Ishikawa (cell line): ENCODE measurements at regions not wholly inside any gene's neighbourhood (a gene's known extent, or its start where the extent isn't known, plus 50 kb on each side); places are given as distances from the start of the nearest gene placed in this dataset.

ENCODE experiments used
- CEBPB ChIP-seq: IDR thresholded peaks from 2 replicates; pipeline ENCODE4 v1.6.1; 2012
- CREB1 ChIP-seq: IDR thresholded peaks from 2 replicates; pipeline ENCODE4 v1.6.1; 2012; ENCODE audit warnings: low read depth
- EGR1 ChIP-seq: IDR thresholded peaks from 2 replicates; pipeline ENCODE4 v1.6.1; 2012
- EP300 ChIP-seq: IDR thresholded peaks from 2 replicates; pipeline ENCODE4 v1.6.1; 2012; ENCODE audit warnings: borderline replicate concordance
- FOXM1 ChIP-seq: IDR thresholded peaks from 2 replicates; pipeline ENCODE4 v1.6.1; 2012; ENCODE audit warnings: low read depth, borderline replicate concordance
- MAX ChIP-seq: IDR thresholded peaks from 2 replicates; pipeline ENCODE4 v1.6.1; 2012
- NFIC ChIP-seq: IDR thresholded peaks from 2 replicates; pipeline ENCODE4 v1.6.1; 2012
- RAD21 ChIP-seq: IDR thresholded peaks from 2 replicates; pipeline ENCODE4 v1.6.1; 2012; ENCODE audit warnings: low read depth
- REST ChIP-seq: IDR thresholded peaks from 2 replicates; pipeline ENCODE4 v1.6.1; 2012; ENCODE audit warnings: low read depth, mild to moderate bottlenecking
- TAF1 ChIP-seq: IDR thresholded peaks from 2 replicates; pipeline ENCODE4 v1.6.1; 2012; ENCODE audit warnings: low read depth, mild to moderate bottlenecking
- TCF12 ChIP-seq: IDR thresholded peaks from 2 replicates; pipeline ENCODE4 v1.6.1; 2012; ENCODE audit warnings: low read depth
- TEAD4 ChIP-seq: IDR thresholded peaks from 2 replicates; pipeline ENCODE4 v1.6.1; 2012
- USF1 ChIP-seq: IDR thresholded peaks from 2 replicates; pipeline ENCODE4 v1.6.1; 2012
- YY1 ChIP-seq: IDR thresholded peaks from 2 replicates; pipeline ENCODE4 v1.6.1; 2012; ENCODE audit warnings: low read depth
- ZBTB7A ChIP-seq: IDR thresholded peaks from 2 replicates; pipeline ENCODE4 v1.6.1; 2012; ENCODE audit warnings: low read depth

GRCh38 chr5:103451261-103451660, 111.3 kb downstream of the NUDT12 start:
- no peak for TF ChIP-seq RAD21
- TF ChIP-seq EP300, result no peak
- TF ChIP-seq REST, result no peak
- TF ChIP-seq TAF1, result no peak
- TF ChIP-seq FOXM1, result no peak
- TF ChIP-seq CEBPB, result no peak
- no peak for TF ChIP-seq TCF12
- no peak for TF ChIP-seq TEAD4
- no peak for TF ChIP-seq USF1
- TF ChIP-seq ZBTB7A, result no peak
- TF ChIP-seq YY1, result no peak
- TF ChIP-seq EGR1, result no peak
- no peak for TF ChIP-seq MAX
- TF ChIP-seq CREB1, result no peak
- no peak for TF ChIP-seq NFIC

GRCh38 chr5:103450333-103451061, 112.1 kb downstream of the NUDT12 start:
- no peak for TF ChIP-seq USF1

GRCh38 chr5:103446813-103447212, 115.8 kb downstream of the NUDT12 start:
- no peak for TF ChIP-seq NFIC
- no peak for TF ChIP-seq ZBTB7A
- no peak for TF ChIP-seq USF1
- no peak for TF ChIP-seq YY1
- TF ChIP-seq TCF12, result no peak
- no peak for TF ChIP-seq MAX

- no peak for TF ChIP-seq TCF12
Observed at GRCh38 chr5:103445426-103446035, 117.1 kb downstream of the NUDT12 start.

GRCh38 chr5:103444333-103445038, 118.1 kb downstream of the NUDT12 start:
- TF ChIP-seq CEBPB, result no peak
- TF ChIP-seq TEAD4, result no peak
- TF ChIP-seq YY1, result no peak
- no peak for TF ChIP-seq RAD21
- TF ChIP-seq USF1, result no peak
- no peak for TF ChIP-seq FOXM1
- no peak for TF ChIP-seq EP300
- TF ChIP-seq MAX, result no peak
- TF ChIP-seq EGR1, result no peak
- TF ChIP-seq TAF1, result no peak
- no peak for TF ChIP-seq CREB1
- no peak for TF ChIP-seq TCF12
- TF ChIP-seq REST, result no peak
- TF ChIP-seq NFIC, result no peak
